ENCODE measurements at regions not wholly inside any gene's neighbourhood (a gene's known extent, or its start where the extent isn't known, plus 50 kb on each side); places are given as distances from the start of the nearest gene placed in this dataset.
"Not testable (repeated sequence)": the region's sequence is repeated elsewhere in the genome, so short reads cannot be mapped to it uniquely, and the experiment has no call there.

DNA sequence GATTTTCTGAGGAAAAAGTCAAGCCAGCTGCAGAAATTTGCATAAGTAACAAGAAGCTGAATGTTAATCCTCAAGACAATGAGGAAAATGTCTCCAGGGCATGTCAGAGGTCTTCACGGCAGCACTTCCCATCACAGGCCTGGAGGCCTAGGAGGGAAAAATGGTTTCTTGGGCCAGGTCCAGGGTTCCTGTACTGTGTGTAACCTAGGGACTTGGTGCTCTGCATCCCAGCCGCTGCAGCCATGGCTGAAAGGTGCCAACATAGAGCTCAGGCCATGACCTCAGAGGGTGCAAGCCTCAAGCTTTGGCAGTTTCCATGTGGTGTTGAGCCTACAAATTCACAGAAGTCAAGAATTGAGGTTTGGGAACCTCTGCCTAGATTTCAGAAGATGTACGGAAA, 144.1 kb downstream of the AKR1D1 start:
- TF ChIP-seq, protein P1, sequence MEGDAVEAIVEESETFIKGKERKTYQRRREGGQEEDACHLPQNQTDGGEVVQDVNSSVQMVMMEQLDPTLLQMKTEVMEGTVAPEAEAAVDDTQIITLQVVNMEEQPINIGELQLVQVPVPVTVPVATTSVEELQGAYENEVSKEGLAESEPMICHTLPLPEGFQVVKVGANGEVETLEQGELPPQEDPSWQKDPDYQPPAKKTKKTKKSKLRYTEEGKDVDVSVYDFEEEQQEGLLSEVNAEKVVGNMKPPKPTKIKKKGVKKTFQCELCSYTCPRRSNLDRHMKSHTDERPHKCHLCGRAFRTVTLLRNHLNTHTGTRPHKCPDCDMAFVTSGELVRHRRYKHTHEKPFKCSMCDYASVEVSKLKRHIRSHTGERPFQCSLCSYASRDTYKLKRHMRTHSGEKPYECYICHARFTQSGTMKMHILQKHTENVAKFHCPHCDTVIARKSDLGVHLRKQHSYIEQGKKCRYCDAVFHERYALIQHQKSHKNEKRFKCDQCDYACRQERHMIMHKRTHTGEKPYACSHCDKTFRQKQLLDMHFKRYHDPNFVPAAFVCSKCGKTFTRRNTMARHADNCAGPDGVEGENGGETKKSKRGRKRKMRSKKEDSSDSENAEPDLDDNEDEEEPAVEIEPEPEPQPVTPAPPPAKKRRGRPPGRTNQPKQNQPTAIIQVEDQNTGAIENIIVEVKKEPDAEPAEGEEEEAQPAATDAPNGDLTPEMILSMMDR (IDR thresholded peaks at IDR 0.05): not testable (repeated sequence)
- not testable (repeated sequence) for TF ChIP-seq POLR2A (IDR thresholded peaks at IDR 0.05)
